CD14-positive monocyte (primary cell): ENCODE measurements at regions not wholly inside any gene's neighbourhood (a gene's known extent, or its start where the extent isn't known, plus 50 kb on each side); places are given as distances from the start of the nearest gene placed in this dataset.

ENCODE experiments used
- DNase-seq, 3 donors: peaks; one replicate each; pipeline ENCODE4 v3.0.0-alpha.2; 2011 to 2022
- H2AFZ ChIP-seq: 2 replicates; pipeline ENCODE4 v1.6.0; 2012; ENCODE audit warnings: mild to moderate bottlenecking, low read depth, low read length, inconsistent platforms; ENCODE audit not compliant: insufficient read depth, poor library complexity, severe bottlenecking
- H3K27ac ChIP-seq, 2 donors: 1 replicate in 1 of 2; 2 replicates in 1 of 2; pipeline ENCODE4 v1.5.1; 2012 to 2013; ENCODE audit warnings: low read length in 2 of 2, control low read depth in 1 of 2, inconsistent platforms in 1 of 2, low read depth in 1 of 2, mild to moderate bottlenecking in 1 of 2
- H3K27me3 ChIP-seq, 2 donors: one replicate each; pipeline versions ENCODE4 v1.6.0 to v1.6.1; 2011 to 2013; ENCODE audit warnings: low read length in 2 of 2; ENCODE audit not compliant: control insufficient read depth in 2 of 2, insufficient read depth in 2 of 2
- H3K36me3 ChIP-seq, 2 donors: replicated peaks in 1 of 2; 1 replicate in 1 of 2; 2 replicates in 1 of 2; pipeline versions ENCODE4 v1.5.1 to v1.6.1; 2012 to 2013; ENCODE audit warnings: low read length in 2 of 2, control low read depth in 1 of 2, inconsistent platforms in 1 of 2, mild to moderate bottlenecking in 1 of 2; ENCODE audit not compliant: insufficient read depth in 2 of 2, control insufficient read depth in 1 of 2
- H3K4me1 ChIP-seq, 2 donors: 1 replicate in 1 of 2; 2 replicates in 1 of 2; pipeline versions ENCODE4 v1.5.1 to v1.6.1; 2012 to 2013; ENCODE audit warnings: low read length in 2 of 2, control low read depth in 1 of 2, inconsistent platforms in 1 of 2, mild to moderate bottlenecking in 1 of 2, moderate library complexity in 1 of 2; ENCODE audit not compliant: insufficient read depth in 2 of 2, control insufficient read depth in 1 of 2
- H3K4me2 ChIP-seq: replicated peaks from 2 replicates; pipeline ENCODE3; 2012; ENCODE audit warnings: low read length, moderate library complexity, mild to moderate bottlenecking; ENCODE audit not compliant: poor library complexity, severe bottlenecking; ENCODE audit errors: extremely low read depth
- H3K4me3 ChIP-seq, 3 experiments: fragments of 200-600 bp in 1 of 3; sonication (generic) in 1 of 3; replicated peaks in 1 of 3; 1 replicate in 2 of 3; 2 replicates in 1 of 3; pipeline ENCODE4 v1.5.1; 2011 to 2013; ENCODE audit warnings: low read length in 3 of 3, mild to moderate bottlenecking in 3 of 3, control low read depth in 2 of 3, low read depth in 2 of 3, inconsistent platforms in 1 of 3, moderate library complexity in 1 of 3
- H3K79me2 ChIP-seq: 2 replicates; pipeline ENCODE4 v1.6.0; 2012; ENCODE audit warnings: mild to moderate bottlenecking, control low read depth, inconsistent platforms, low read length, moderate library complexity; ENCODE audit not compliant: insufficient read depth
- H3K9ac ChIP-seq: 2 replicates; pipeline ENCODE4 v1.6.0; 2017; ENCODE audit warnings: low read length, mild to moderate bottlenecking; ENCODE audit not compliant: insufficient read depth, poor library complexity, severe bottlenecking
- H3K9me3 ChIP-seq, 2 donors: replicated peaks in 1 of 2; 1 replicate in 1 of 2; 2 replicates in 1 of 2; pipeline versions ENCODE4 v1.5.1 to v1.6.1; 2012 to 2013; ENCODE audit warnings: low read length in 2 of 2, control low read depth in 1 of 2; ENCODE audit not compliant: control insufficient read depth in 1 of 2, insufficient read depth in 1 of 2
- H4K20me1 ChIP-seq: 2 replicates; pipeline ENCODE4 v1.6.0; 2012; ENCODE audit warnings: mild to moderate bottlenecking, low read length, control low read depth, moderate library complexity; ENCODE audit not compliant: insufficient read depth
- H3K27ac Mint-ChIP-seq, 7 donors: one replicate each; pipeline ENCODE4 v1.8.0; 2020; ENCODE audit warnings: mild to moderate bottlenecking in 7 of 7, mixed read lengths in 7 of 7, moderate library complexity in 6 of 7, inconsistent platforms in 2 of 7
- H3K27me3 Mint-ChIP-seq, 3 donors: one replicate each; pipeline ENCODE4 v1.8.0; 2021 to 2022; ENCODE audit warnings: low read depth in 3 of 3, mild to moderate bottlenecking in 3 of 3, mixed read lengths in 3 of 3, moderate library complexity in 3 of 3, inconsistent platforms in 1 of 3
- H3K36me3 Mint-ChIP-seq, 2 donors: one replicate each; pipeline ENCODE4 v1.8.0; 2020; ENCODE audit warnings: mixed read lengths in 2 of 2, inconsistent platforms in 1 of 2, mild to moderate bottlenecking in 1 of 2
- H3K4me1 Mint-ChIP-seq: one replicate; pipeline ENCODE4 v1.8.0; 2020; ENCODE audit warnings: mild to moderate bottlenecking, mixed read lengths
- H3K4me3 Mint-ChIP-seq, 2 donors: one replicate each; pipeline ENCODE4 v1.8.0; 2020; ENCODE audit warnings: mild to moderate bottlenecking in 2 of 2, mixed read lengths in 2 of 2, moderate library complexity in 1 of 2
- H3K9me3 Mint-ChIP-seq, 7 donors: one replicate each; pipeline ENCODE4 v1.8.0; 2020 to 2022; ENCODE audit warnings: mixed read lengths in 7 of 7, mild to moderate bottlenecking in 6 of 7, moderate library complexity in 6 of 7, inconsistent platforms in 2 of 7
- WGBS: methylation state at CpG from one replicate; pipeline ENCODE4 v1.1.5; 2013; ENCODE audit warnings: missing lambda C conversion rate; ENCODE audit not compliant: insufficient coverage; 5-methylcytosine and 5-hydroxymethylcytosine counted together
- intact Hi-C, 2 donors: fragments of 100-400 bp; cut with micrococcal nuclease; formaldehyde crosslinking; loops; one replicate each; pipeline versions ENCODE4 v1.15.0 to v1.15.1; 2023
- TF ChIP-seq, protein P1 (sequence below): fragments of 200-600 bp; IDR thresholded peaks from one replicate; pipeline ENCODE4 v1.8.0; 2022; ENCODE audit warnings: antibody characterized with exemption, mild to moderate bottlenecking

DNA sequence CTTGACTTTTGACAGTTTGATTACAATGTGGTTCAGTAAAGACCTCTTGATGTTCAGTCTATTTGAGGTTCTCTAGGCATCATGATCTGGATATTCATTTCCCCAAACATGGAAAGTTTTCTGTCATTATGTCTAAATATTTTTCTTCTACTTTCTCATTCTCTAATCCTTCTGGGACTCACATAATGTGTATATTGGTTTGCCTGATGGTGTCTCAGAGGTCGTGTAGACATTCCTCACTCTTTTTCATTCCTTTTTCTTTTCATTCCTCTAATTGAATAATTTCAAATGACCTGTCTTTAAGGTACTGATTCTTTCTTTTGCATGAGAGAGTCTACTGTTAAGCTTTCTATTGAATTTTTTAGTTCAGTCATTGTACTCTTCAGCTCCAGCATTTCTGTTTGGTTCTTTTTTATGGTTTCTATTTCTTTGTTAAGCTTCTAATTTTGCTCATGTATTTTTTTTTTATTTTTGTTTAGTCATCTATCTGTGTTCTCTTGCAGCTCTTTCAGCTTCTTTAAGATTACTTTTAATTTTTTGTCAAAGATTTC is 158.4 kb downstream of the GDAP2 start:
- intact Hi-C loops: no loop called here
- no CpG with 5 or more reads among the region's 1 CpG for WGBS
- Histone ChIP-seq H4K20me1 (no peaks in the 10 kb centered on the region), H3K79me2 (no peaks in the 10 kb centered on the region), H3K9ac (no peak overlapping the region), H3K36me3 (no peaks in the 10 kb centered on the region), H3K4me3 (no peak overlapping the region), H3K4me1 (no peaks in the 10 kb centered on the region), H3K9me3 (peaks cover 18 to 42% of the 10 kb centered on the region in 2 donors), H2AFZ (no peak overlapping the region), H3K27ac (no peak overlapping the region), H3K4me2 (no peak overlapping the region), H3K27me3 (no peaks in the 10 kb centered on the region)
- peaks cover 2 to 4% (median 3%) of the 10 kb centered on the region in 3 donors for H3K27me3 Mint-ChIP-seq
- DNase-seq: no peak
- no peaks in the 10 kb centered on the region for H3K4me1 Mint-ChIP-seq
- TF ChIP-seq, protein P1, sequence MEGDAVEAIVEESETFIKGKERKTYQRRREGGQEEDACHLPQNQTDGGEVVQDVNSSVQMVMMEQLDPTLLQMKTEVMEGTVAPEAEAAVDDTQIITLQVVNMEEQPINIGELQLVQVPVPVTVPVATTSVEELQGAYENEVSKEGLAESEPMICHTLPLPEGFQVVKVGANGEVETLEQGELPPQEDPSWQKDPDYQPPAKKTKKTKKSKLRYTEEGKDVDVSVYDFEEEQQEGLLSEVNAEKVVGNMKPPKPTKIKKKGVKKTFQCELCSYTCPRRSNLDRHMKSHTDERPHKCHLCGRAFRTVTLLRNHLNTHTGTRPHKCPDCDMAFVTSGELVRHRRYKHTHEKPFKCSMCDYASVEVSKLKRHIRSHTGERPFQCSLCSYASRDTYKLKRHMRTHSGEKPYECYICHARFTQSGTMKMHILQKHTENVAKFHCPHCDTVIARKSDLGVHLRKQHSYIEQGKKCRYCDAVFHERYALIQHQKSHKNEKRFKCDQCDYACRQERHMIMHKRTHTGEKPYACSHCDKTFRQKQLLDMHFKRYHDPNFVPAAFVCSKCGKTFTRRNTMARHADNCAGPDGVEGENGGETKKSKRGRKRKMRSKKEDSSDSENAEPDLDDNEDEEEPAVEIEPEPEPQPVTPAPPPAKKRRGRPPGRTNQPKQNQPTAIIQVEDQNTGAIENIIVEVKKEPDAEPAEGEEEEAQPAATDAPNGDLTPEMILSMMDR: no peak
- no peak overlapping the region for H3K4me3 Mint-ChIP-seq
- peaks cover 30 to 55% (median 38%) of the 10 kb centered on the region in 7 donors for H3K9me3 Mint-ChIP-seq
- H3K27ac Mint-ChIP-seq: no peak overlapping the region
- H3K36me3 Mint-ChIP-seq: no peaks in the 10 kb centered on the region

DNA sequence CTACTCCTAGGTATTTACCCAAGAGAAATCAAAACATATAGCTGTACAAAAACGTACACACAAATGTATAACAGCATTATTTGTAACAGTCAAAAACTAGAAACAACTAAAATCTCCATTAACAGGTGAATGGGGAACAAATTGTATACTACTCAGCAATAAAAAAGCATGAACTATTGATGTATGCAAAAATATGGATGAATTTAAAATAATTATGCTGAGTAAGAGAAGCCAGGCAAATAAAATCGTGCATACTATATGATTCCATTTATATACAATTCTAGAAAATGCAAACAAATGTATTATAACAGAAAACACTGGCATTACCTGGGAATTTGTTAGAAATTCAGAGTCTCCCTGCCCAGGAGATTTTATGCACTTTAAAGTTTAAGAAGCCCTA is 150.1 kb downstream of the GDAP2 start:
- no peaks in the 10 kb centered on the region for H3K79me2 ChIP-seq
- no peaks in the 10 kb centered on the region for H3K27me3 ChIP-seq
- no peak overlapping the region for H3K9ac ChIP-seq
- H3K36me3 ChIP-seq: no peaks in the 10 kb centered on the region
- Mint-ChIP-seq H3K9me3 (peaks cover 0 to 17% (median 4%) of the 10 kb centered on the region in 7 donors), H3K27ac (no peak overlapping the region), H3K4me3 (no peak overlapping the region), H3K36me3 (no peaks in the 10 kb centered on the region), H3K4me1 (no peaks in the 10 kb centered on the region), H3K27me3 (peaks cover 0 to 2% (median 2%) of the 10 kb centered on the region in 3 donors)
- H3K4me3 ChIP-seq: no peak overlapping the region
- no peaks in the 10 kb centered on the region for H3K9me3 ChIP-seq
- DNase-seq: no peak
- no peak overlapping the region for H2AFZ ChIP-seq
- no peak overlapping the region for H3K27ac ChIP-seq
- H3K4me2 ChIP-seq: no peak overlapping the region
- no CpG with 5 or more reads among the region's 2 CpGs for WGBS
- TF ChIP-seq, protein P1: no peak
- intact Hi-C loops: no loop called here
- H4K20me1 ChIP-seq: no peaks in the 10 kb centered on the region
- no peaks in the 10 kb centered on the region for H3K4me1 ChIP-seq
